ENCODE measurements at regions not wholly inside any gene's neighbourhood (a gene's known extent, or its start where the extent isn't known, plus 50 kb on each side); places are given as distances from the start of the nearest gene placed in this dataset.

GRCh38 chr1:87191646-87192045 is 137.0 kb upstream of the LMO4 start:
- no peak overlapping the region for H3K4me3 ChIP-seq (ENCODE audit: low read depth, low read length)
- DNase-seq (ENCODE audit: low read depth): no peak
- TF ChIP-seq CTCF (conservative IDR thresholded peaks at IDR 0.05; ENCODE audit: low read depth, low read length): no peak

GRCh38 chr1:87194271-87194774 is 134.4 kb upstream of the LMO4 start:
- no peak for DNase-seq (ENCODE audit: low read depth)
- H3K4me3 ChIP-seq (ENCODE audit: low read depth, low read length): no peak overlapping the region
- TF ChIP-seq CTCF (conservative IDR thresholded peaks at IDR 0.05; ENCODE audit: low read depth, low read length): no peak

- DNase-seq (ENCODE audit: low read depth): no peak
- no peak for TF ChIP-seq CTCF (conservative IDR thresholded peaks at IDR 0.05; ENCODE audit: low read depth, low read length)
- no peak overlapping the region for H3K4me3 ChIP-seq (ENCODE audit: low read depth, low read length)
These were observed 133.8 kb upstream of the LMO4 start for GRCh38 chr1:87194856-87195255.

GRCh38 chr1:87196110-87196827 is 132.4 kb upstream of the LMO4 start:
- H3K4me3 ChIP-seq (ENCODE audit: low read depth, low read length): no peak overlapping the region
- no peak for TF ChIP-seq CTCF (conservative IDR thresholded peaks at IDR 0.05; ENCODE audit: low read depth, low read length)
- DNase-seq (ENCODE audit: low read depth): no peak

- no peak overlapping the region for H3K4me3 ChIP-seq (ENCODE audit: low read depth, low read length)
- no peak for DNase-seq (ENCODE audit: low read depth)
- no peak for TF ChIP-seq CTCF (conservative IDR thresholded peaks at IDR 0.05; ENCODE audit: low read depth, low read length)
These were observed 131.5 kb upstream of the LMO4 start for GRCh38 chr1:87197156-87197555.

GRCh38 chr1:87197641-87198040 is 131.0 kb upstream of the LMO4 start:
- no peak for DNase-seq (ENCODE audit: low read depth)
- no peak overlapping the region for H3K4me3 ChIP-seq (ENCODE audit: low read depth, low read length)
- TF ChIP-seq CTCF (conservative IDR thresholded peaks at IDR 0.05; ENCODE audit: low read depth, low read length): no peak

All from epithelial cell of proximal tubule (primary cell).